HEK293T (cell line): ENCODE measurements at regions not wholly inside any gene's neighbourhood (a gene's known extent, or its start where the extent isn't known, plus 50 kb on each side); places are given as distances from the start of the nearest gene placed in this dataset.

Experiments used
- ELF4 ChIP-seq: fragments of 450-650 bp; IDR thresholded peaks from 2 replicates; pipeline ENCODE4 v1.6.1; 2017; ENCODE audit warnings: antibody characterized with exemption
- FOXA1 ChIP-seq: fragments of 450-650 bp; IDR thresholded peaks from 2 replicates; pipeline ENCODE4 v1.6.1; 2016; ENCODE audit warnings: mild to moderate bottlenecking
- FOXM1 ChIP-seq: fragments of 450-650 bp; IDR thresholded peaks from 2 replicates; pipeline ENCODE4 v1.6.1; 2017; ENCODE audit warnings: mild to moderate bottlenecking, borderline replicate concordance
- HDGF ChIP-seq: fragments of 450-650 bp; IDR thresholded peaks from 2 replicates; pipeline ENCODE4 v1.6.1; 2017; ENCODE audit warnings: antibody characterized with exemption, borderline replicate concordance
- SP1 ChIP-seq: fragments of 450-650 bp; IDR thresholded peaks from 2 replicates; pipeline ENCODE4 v1.6.1; 2017
- SUZ12 ChIP-seq: fragments of 450-650 bp; IDR thresholded peaks from 2 replicates; pipeline ENCODE4 v1.6.1; 2016; ENCODE audit warnings: mild to moderate bottlenecking
- ZNF384 ChIP-seq: fragments of 450-650 bp; IDR thresholded peaks from 2 replicates; pipeline ENCODE4 v1.6.1; 2016
- TF ChIP-seq, protein P1 (sequence below): fragments of 450-650 bp; IDR thresholded peaks from 2 replicates; pipeline ENCODE4 v1.6.1; 2016

GRCh38 chr2:64359892-64360657 is 93.9 kb upstream of the LGALSL start:
- no peak for TF ChIP-seq HDGF
- no peak for TF ChIP-seq FOXA1
- no peak for TF ChIP-seq SP1
- TF ChIP-seq FOXM1 = no peak
- TF ChIP-seq, protein P1, sequence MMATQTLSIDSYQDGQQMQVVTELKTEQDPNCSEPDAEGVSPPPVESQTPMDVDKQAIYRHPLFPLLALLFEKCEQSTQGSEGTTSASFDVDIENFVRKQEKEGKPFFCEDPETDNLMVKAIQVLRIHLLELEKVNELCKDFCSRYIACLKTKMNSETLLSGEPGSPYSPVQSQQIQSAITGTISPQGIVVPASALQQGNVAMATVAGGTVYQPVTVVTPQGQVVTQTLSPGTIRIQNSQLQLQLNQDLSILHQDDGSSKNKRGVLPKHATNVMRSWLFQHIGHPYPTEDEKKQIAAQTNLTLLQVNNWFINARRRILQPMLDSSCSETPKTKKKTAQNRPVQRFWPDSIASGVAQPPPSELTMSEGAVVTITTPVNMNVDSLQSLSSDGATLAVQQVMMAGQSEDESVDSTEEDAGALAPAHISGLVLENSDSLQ = no peak
- no peak for TF ChIP-seq ELF4
- TF ChIP-seq SUZ12 = no peak
- TF ChIP-seq ZNF384 = no peak
